ENCODE measurements at regions not wholly inside any gene's neighbourhood (a gene's known extent, or its start where the extent isn't known, plus 50 kb on each side); places are given as distances from the start of the nearest gene placed in this dataset.

DNA sequence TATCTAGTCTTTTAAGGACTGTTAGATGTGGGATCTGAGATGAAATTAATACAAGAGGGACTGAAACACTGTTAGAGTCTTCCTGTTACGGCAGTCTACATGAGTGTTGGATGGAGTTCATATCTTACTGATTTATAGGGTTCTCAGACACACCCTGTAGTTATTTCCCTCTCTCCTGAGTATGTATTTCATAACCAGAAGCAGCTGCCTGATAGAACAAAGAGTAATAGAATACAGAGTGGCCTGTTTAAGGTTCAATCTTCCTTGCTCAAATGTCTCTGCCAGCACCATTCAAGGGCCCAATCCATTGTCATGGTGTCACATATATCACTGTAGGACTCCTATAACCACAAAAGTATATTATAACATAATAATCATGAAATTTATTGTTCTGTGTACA lies 1229.1 kb upstream of the ACVR2A start:
- WGBS, 2 donors: 87 to 90% methylated on average over 1 of the region's 1 CpG
- Histone ChIP-seq H3K4me1 (no peaks in the 10 kb centered on the region), H3K27ac (no peak overlapping the region), H3K36me3 (no peaks in the 10 kb centered on the region), H3K27me3 (no peaks in the 10 kb centered on the region), H3K9me3 (no peaks in the 10 kb centered on the region), H3K4me3 (replicated peaks in 1 of 3) (no peak overlapping the region)
- intact Hi-C loops (cut with DNase I): no loop called here
- no peak for DNase-seq
- TF ChIP-seq, protein P1, sequence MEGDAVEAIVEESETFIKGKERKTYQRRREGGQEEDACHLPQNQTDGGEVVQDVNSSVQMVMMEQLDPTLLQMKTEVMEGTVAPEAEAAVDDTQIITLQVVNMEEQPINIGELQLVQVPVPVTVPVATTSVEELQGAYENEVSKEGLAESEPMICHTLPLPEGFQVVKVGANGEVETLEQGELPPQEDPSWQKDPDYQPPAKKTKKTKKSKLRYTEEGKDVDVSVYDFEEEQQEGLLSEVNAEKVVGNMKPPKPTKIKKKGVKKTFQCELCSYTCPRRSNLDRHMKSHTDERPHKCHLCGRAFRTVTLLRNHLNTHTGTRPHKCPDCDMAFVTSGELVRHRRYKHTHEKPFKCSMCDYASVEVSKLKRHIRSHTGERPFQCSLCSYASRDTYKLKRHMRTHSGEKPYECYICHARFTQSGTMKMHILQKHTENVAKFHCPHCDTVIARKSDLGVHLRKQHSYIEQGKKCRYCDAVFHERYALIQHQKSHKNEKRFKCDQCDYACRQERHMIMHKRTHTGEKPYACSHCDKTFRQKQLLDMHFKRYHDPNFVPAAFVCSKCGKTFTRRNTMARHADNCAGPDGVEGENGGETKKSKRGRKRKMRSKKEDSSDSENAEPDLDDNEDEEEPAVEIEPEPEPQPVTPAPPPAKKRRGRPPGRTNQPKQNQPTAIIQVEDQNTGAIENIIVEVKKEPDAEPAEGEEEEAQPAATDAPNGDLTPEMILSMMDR (IDR thresholded peaks at IDR 0.05): no peak
- TF ChIP-seq POLR2A (IDR thresholded peaks at IDR 0.05): no peak

DNA sequence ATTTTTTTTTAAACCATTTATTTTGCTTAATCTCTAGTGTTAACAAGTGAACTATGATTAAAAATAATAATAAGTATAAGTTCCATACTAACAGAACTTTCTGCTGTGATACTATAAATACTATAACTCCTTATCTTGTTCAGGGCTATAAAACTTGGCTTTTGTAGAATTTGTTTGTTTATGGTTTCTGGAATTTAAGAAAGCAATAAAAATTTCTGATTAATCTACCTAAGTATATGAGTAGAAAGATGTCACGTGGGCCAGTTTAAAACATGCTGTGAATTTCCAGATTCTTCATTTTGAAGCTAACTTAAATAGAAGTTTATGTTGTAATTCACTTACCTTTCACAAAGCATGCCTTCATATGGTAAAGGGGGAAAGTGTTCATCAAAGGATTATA lies 1236.3 kb upstream of the ACVR2A start:
- intact Hi-C loops (cut with DNase I): no loop called here
- no peak overlapping the region for H3K4me3 ChIP-seq (replicated peaks in 1 of 3)
- 70 to 82% methylated on average over 1 of the region's 1 CpG for WGBS, 2 donors
- H3K9me3 ChIP-seq: no peaks in the 10 kb centered on the region
- TF ChIP-seq, protein P1 (IDR thresholded peaks at IDR 0.05): no peak
- no peak for TF ChIP-seq POLR2A (IDR thresholded peaks at IDR 0.05)
- H3K4me1 ChIP-seq: no peaks in the 10 kb centered on the region
- no peak for DNase-seq
- no peaks in the 10 kb centered on the region for H3K36me3 ChIP-seq
- no peaks in the 10 kb centered on the region for H3K27me3 ChIP-seq
- H3K27ac ChIP-seq: no peak overlapping the region

DNA sequence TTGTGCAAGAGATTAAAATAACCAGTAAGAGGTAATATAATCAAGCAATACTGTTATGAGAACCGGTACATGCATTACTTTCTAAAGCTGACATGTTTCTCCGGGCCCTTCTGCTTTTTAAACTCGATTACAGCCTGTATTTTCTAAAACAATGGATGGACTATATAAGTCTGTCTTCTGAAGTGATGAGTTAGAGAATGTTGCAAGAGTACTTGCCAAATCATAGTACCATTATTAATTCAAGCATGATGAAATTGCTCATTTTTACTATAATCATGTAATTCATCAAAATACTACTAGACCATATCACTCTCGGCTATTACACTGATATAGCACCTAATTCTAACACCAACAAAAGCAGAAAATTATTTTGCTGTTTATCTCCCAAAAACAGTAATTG lies 1240.3 kb upstream of the ACVR2A start:
- Histone ChIP-seq H3K4me3 (replicated peaks in 1 of 3) (no peak overlapping the region), H3K27ac (no peak overlapping the region), H3K27me3 (no peaks in the 10 kb centered on the region), H3K4me1 (no peaks in the 10 kb centered on the region), H3K9me3 (no peaks in the 10 kb centered on the region), H3K36me3 (no peaks in the 10 kb centered on the region)
- DNase-seq: no peak
- WGBS, 2 donors: 91 to 93% methylated on average over 4 of the region's 4 CpGs
- intact Hi-C loops (cut with DNase I): no loop called here
- TF ChIP-seq, protein P1 (IDR thresholded peaks at IDR 0.05): no peak
- no peak for TF ChIP-seq POLR2A (IDR thresholded peaks at IDR 0.05)

DNA sequence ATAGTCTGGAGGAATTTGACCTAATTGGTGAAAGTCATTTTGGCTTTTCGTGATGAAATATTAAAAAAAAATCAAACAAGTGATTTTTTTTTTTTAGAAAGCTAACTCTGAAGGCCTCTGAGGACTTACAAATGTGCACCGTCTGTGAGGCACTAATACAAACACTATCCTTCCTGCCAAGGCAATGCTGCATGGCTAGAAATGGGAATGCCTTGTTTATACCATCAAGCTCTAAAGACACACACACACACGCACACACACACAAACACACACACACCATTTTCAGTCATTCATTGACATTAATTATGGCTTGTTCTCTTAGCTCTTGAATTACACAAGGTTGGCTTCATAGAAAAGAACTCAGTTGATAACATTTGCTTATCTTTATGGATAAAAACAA lies 1242.0 kb upstream of the ACVR2A start:
- no peak for DNase-seq
- no peaks in the 10 kb centered on the region for H3K27me3 ChIP-seq
- WGBS, 2 donors: 36 to 38% methylated on average over 3 of the region's 3 CpGs
- H3K27ac ChIP-seq: no peak overlapping the region
- TF ChIP-seq, protein P1 (IDR thresholded peaks at IDR 0.05): no peak
- TF ChIP-seq POLR2A (IDR thresholded peaks at IDR 0.05): no peak
- no peaks in the 10 kb centered on the region for H3K4me1 ChIP-seq
- no peaks in the 10 kb centered on the region for H3K36me3 ChIP-seq
- intact Hi-C loops (cut with DNase I): no loop called here
- no peaks in the 10 kb centered on the region for H3K9me3 ChIP-seq
- no peak overlapping the region for H3K4me3 ChIP-seq (replicated peaks in 1 of 3)

DNA sequence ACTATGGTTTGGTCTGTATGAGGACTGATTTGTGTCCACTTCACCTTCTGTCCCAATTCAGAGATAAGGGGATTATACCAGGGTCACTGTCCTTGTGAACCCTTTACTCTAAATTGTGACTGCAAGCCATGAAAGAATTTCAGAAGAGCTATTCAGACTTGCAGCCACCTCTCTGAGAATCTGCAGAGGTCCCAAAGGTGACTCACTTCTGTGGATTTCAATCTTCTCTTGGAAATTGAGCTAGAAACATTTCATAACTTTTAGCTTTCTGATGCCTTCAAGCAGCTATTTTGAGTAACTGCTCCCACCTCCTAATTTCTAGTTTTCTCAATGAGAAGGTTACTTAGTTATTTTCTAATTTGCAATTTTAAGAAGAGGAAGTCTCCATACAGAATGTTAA lies 1242.4 kb upstream of the ACVR2A start:
- no peak for DNase-seq
- no peak for TF ChIP-seq POLR2A (IDR thresholded peaks at IDR 0.05)
- TF ChIP-seq, protein P1 (IDR thresholded peaks at IDR 0.05): no peak
- intact Hi-C loops (cut with DNase I): no loop called here

More for the DNA sequence above, 1242.4 kb upstream of the ACVR2A start:
- Histone ChIP-seq H3K4me3 (replicated peaks in 1 of 3) (no peak overlapping the region), H3K4me1 (no peaks in the 10 kb centered on the region), H3K36me3 (no peaks in the 10 kb centered on the region), H3K27me3 (no peaks in the 10 kb centered on the region), H3K27ac (no peak overlapping the region), H3K9me3 (no peaks in the 10 kb centered on the region)
